ENCODE measurements at regions not wholly inside any gene's neighbourhood (a gene's known extent, or its start where the extent isn't known, plus 50 kb on each side); places are given as distances from the start of the nearest gene placed in this dataset.
A peak's percentile ranks its signal among the peaks of the same experiment; 100 is the strongest.

DNA sequence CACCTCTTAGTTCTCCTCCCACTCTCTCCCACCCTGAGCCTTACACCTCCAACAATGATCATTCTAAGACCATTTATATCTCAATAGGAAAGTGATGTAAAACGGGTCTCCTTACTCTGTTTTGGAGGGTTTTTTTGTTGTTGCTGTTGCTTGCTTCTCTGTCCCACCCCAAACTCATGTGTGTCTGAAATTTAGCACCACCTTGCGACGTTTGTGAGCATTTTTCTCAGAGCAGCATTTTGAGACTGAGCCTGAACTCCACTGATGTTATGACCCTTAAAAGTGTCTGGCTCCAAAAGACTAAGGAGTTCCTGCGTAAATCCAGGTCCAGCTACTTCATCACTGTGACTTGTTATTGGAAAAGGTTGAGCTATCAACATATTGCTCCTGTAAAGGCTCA lies 155.0 kb downstream of the DAD1 start:
- no peaks in the 10 kb centered on the region for H3K9me3 ChIP-seq (ENCODE audit: low read length)
- H3K27ac ChIP-seq (ENCODE audit: low read depth, low read length), result no peak overlapping the region
- H3K4me1 ChIP-seq (ENCODE audit: insufficient read depth, low read length), result peaks cover 49% of the 10 kb centered on the region
- no peaks in the 10 kb centered on the region for H3K27me3 ChIP-seq (ENCODE audit: control insufficient read depth in 1 of 2, insufficient read depth in 2 of 2, low read length in 2 of 2)
- H3K36me3 ChIP-seq (ENCODE audit: insufficient read depth, low read length), result no peaks in the 10 kb centered on the region
- no peak overlapping the region for H3K4me3 ChIP-seq (ENCODE audit: low read depth in 1 of 2, low read length in 2 of 2)
- H3K9ac ChIP-seq (ENCODE audit: low read length), result no peak overlapping the region

DNA sequence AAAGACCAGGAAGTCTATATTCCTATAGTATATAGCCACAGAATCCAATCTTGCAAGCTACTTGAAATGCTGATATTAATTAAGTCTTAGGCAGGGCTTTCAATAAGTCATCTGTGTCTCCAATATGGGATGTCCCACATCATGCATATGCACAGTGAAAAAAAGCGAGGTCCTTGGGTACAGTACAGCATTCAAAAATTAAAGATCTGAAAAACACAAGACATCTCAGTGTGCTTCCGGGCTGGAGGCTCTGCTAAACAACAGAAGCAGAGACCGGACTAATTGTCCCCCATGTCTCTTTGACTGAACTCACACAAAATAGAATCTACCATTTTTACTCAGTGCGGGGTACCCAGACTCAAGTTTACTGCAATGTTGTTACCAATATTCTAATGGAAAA lies 156.0 kb downstream of the DAD1 start:
- peaks cover 59% of the 10 kb centered on the region for H3K4me1 ChIP-seq (ENCODE audit: insufficient read depth, low read length)
- H3K27me3 ChIP-seq (ENCODE audit: control insufficient read depth in 1 of 2, insufficient read depth in 2 of 2, low read length in 2 of 2), result no peaks in the 10 kb centered on the region
- H3K9me3 ChIP-seq (ENCODE audit: low read length), result no peaks in the 10 kb centered on the region
- no peak overlapping the region for H3K4me3 ChIP-seq (ENCODE audit: low read depth in 1 of 2, low read length in 2 of 2)
- no peaks in the 10 kb centered on the region for H3K36me3 ChIP-seq (ENCODE audit: insufficient read depth, low read length)
- no peak overlapping the region for H3K27ac ChIP-seq (ENCODE audit: low read depth, low read length)
- no peak overlapping the region for H3K9ac ChIP-seq (ENCODE audit: low read length)

DNA sequence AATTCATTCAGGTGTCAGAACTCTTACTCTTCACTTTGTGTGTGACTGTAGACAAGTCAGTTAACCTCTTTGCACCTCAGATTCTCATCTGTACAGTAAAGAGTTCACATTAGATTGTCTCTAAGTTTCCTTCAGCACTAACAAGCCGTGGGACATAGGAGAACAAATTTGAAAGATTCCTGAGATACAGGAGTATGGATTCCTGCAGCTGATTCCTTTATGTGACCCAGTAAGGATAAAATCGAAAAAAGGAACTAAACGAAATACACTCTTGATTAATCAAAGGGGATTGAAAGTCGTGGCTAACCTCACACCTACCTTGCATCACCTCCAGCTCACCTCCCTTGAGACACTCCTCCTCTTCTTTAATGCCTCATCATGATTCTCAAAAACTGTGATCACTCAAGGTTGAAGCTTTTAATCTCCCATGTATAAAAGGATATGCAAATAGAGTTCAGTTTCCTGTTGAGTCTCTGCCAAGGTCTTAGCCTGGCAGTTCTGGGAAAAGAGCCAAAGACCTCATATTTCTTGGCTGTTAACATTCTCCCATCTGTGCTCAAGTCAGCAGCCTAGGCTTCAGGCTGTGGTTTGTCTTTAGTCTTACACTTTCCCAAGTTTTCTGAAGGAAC lies 156.6 kb downstream of the DAD1 start:
- Histone ChIP-seq H3K9ac (ENCODE audit: low read length) (no peak overlapping the region), H3K4me3 (ENCODE audit: low read depth in 1 of 2, low read length in 2 of 2) (no peak overlapping the region), H3K36me3 (ENCODE audit: insufficient read depth, low read length) (no peaks in the 10 kb centered on the region), H3K9me3 (ENCODE audit: low read length) (no peaks in the 10 kb centered on the region), H3K27ac (ENCODE audit: low read depth, low read length) (no peak overlapping the region), H3K27me3 (ENCODE audit: control insufficient read depth in 1 of 2, insufficient read depth in 2 of 2, low read length in 2 of 2) (no peaks in the 10 kb centered on the region), H3K4me1 (ENCODE audit: insufficient read depth, low read length) (peaks cover 62% of the 10 kb centered on the region)

DNA sequence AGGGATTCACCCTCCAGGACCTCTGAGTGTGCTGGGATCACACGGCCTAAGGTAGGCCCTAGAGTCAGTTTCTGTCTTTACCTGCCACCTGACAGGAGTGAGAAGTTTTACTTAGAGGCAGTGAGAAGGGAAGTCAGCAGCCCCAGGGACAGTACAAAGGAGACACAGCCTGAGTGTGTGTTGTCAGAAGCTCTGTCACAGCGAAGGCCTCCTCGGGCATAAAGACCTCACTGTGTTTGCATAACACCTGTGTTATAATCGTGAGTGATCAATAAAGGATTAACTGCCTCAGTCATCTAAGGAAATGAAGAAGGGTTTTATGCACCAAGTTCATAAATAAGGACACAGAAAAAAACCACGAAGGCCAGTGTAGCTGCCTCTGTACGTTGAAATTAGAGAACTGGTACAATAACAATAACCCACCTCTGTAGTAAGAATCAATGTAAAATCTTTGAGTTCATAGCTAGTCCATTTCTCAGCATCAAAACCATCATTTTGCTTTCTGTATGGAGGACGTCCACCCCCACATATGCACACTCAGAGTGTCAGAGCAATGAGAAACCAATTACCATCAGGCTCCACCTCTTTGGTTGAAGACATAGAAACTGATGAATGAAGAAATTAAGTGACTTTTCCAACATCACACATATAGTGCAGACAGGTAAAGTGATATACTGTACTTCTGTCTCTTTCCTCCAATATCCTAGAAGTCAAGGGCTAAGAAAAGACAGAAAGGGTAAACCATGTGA lies 159.3 kb downstream of the DAD1 start:
- Histone ChIP-seq H3K4me3 (ENCODE audit: low read depth in 1 of 2, low read length in 2 of 2) (no peak overlapping the region), H3K4me1 (ENCODE audit: insufficient read depth, low read length) (peaks cover 47% of the 10 kb centered on the region), H3K27ac (ENCODE audit: low read depth, low read length) (no peak overlapping the region)

DNA sequence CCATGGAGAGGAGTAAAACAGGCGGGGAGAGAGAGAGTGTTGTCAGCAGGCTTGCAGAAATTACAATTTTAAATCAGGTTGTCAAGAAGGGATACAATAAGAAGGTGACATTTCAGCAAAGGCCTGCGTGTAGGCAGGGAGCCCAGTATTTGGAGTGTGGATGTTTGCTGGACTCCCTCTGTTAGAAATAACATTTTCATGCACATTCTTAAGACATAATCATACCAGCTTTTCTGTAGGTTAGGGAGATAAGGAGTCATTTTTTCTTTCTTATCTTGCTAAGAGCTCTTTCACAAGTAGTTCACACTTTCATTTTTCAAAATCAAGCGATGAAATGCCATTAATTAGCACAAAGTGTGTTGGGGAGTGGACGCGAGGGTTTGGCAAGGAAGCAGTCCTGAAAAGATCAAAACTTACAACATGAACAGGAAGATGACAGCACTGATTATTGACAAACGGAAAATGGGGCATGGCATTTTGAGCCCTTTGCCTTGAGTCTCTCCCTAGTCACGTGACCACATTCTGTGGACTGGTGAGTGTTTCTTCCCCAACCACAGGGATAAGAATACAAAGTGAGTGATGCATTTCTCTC lies 160.2 kb downstream of the DAD1 start:
- H3K9ac ChIP-seq (ENCODE audit: low read length), result no peak overlapping the region
- H3K27ac ChIP-seq (ENCODE audit: low read depth, low read length), result no peak overlapping the region
- no peak overlapping the region for H3K4me3 ChIP-seq (ENCODE audit: low read depth in 1 of 2, low read length in 2 of 2)
- H3K27me3 ChIP-seq (ENCODE audit: control insufficient read depth in 1 of 2, insufficient read depth in 2 of 2, low read length in 2 of 2), result no peaks in the 10 kb centered on the region
- no peaks in the 10 kb centered on the region for H3K36me3 ChIP-seq (ENCODE audit: insufficient read depth, low read length)
- no peaks in the 10 kb centered on the region for H3K9me3 ChIP-seq (ENCODE audit: low read length)
- peaks cover 38% of the 10 kb centered on the region for H3K4me1 ChIP-seq (ENCODE audit: insufficient read depth, low read length)

More for the DNA sequence above, 159.3 kb downstream of the DAD1 start:
- Histone ChIP-seq H3K9ac (ENCODE audit: low read length) (no peak overlapping the region), H3K9me3 (ENCODE audit: low read length) (no peaks in the 10 kb centered on the region), H3K27me3 (ENCODE audit: control insufficient read depth in 1 of 2, insufficient read depth in 2 of 2, low read length in 2 of 2) (no peaks in the 10 kb centered on the region), H3K36me3 (ENCODE audit: insufficient read depth, low read length) (no peaks in the 10 kb centered on the region)

DNA sequence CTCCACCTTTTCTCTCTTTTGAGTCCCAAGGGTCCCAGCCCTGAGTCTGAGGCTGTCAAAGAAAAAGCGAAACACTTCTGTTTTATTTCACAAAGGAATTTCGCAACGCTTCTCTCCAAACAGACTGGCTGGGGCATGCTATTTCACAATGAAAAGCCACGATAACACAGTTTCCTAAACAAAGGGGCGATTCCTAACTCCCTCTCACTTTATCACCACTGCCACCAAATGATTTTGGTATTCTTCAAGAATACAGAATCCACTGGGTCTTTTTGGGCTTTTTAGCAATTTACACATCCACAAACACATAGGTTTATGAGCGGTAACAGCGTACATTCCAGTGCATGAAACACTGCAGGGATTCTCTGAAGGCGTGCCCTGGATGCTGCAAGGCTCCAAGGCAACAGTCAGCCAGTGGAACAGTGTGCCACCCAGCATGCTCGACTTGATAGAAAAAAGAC lies 161.2 kb downstream of the DAD1 start:
- Histone ChIP-seq H3K27ac (ENCODE audit: low read depth, low read length) (no peak overlapping the region), H3K36me3 (ENCODE audit: insufficient read depth, low read length) (no peaks in the 10 kb centered on the region), H3K4me3 (ENCODE audit: low read depth in 1 of 2, low read length in 2 of 2) (peak overlapping the region in 1 of 2 donors; percentile 4), H3K9me3 (ENCODE audit: low read length) (no peaks in the 10 kb centered on the region), H3K27me3 (ENCODE audit: control insufficient read depth in 1 of 2, insufficient read depth in 2 of 2, low read length in 2 of 2) (no peaks in the 10 kb centered on the region), H3K9ac (ENCODE audit: low read length) (no peak overlapping the region), H3K4me1 (ENCODE audit: insufficient read depth, low read length) (peaks cover 32% of the 10 kb centered on the region)

DNA sequence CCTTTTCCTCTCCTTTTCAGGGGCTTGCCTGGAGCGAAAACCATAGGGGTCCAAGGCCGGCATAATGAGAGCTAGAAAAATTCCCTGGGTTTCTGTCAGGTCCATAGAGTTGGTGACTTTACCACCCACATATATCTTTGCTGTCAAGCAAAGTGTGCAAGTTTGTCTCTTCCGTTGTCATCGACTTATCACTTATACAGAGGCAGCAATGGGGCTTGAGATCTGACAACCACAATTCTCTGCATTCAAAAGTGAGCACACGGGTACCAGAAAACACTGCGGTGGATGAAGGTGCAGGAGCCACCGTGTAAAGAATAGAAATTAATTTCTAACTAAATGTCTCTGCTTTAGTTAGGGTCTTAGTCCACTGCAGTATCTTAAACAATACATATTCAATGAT lies 162.3 kb downstream of the DAD1 start:
- Histone ChIP-seq H3K4me1 (ENCODE audit: insufficient read depth, low read length) (peaks cover 22% of the 10 kb centered on the region), H3K9me3 (ENCODE audit: low read length) (no peaks in the 10 kb centered on the region), H3K4me3 (ENCODE audit: low read depth in 1 of 2, low read length in 2 of 2) (no peak overlapping the region)

DNA sequence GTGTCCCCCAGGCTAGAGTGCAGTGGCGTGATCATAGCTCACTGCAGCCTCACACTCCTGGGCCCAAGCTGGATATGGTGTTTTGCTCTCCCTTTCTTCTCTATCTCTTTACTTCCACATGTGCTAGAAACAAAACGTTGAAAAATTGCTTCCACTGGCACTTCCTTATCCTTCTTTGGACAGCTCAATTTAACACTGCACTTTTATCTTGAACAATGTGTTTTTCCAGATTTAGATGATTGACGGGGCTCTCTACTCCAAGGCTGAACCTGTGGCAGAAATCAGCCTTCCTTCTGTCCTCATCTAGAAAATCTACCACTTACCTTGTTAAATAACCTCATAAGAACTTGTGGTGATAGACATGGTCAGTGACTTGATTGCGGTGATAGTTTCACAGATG lies 165.1 kb downstream of the DAD1 start:
- H3K27me3 ChIP-seq (ENCODE audit: control insufficient read depth in 1 of 2, insufficient read depth in 2 of 2, low read length in 2 of 2), result no peaks in the 10 kb centered on the region
- peaks cover 16% of the 10 kb centered on the region for H3K4me1 ChIP-seq (ENCODE audit: insufficient read depth, low read length)
- H3K9ac ChIP-seq (ENCODE audit: low read length), result no peak overlapping the region
- no peak overlapping the region for H3K4me3 ChIP-seq (ENCODE audit: low read depth in 1 of 2, low read length in 2 of 2)
- no peak overlapping the region for H3K27ac ChIP-seq (ENCODE audit: low read depth, low read length)
- no peaks in the 10 kb centered on the region for H3K36me3 ChIP-seq (ENCODE audit: insufficient read depth, low read length)
- no peaks in the 10 kb centered on the region for H3K9me3 ChIP-seq (ENCODE audit: low read length)

More for the DNA sequence above, 162.3 kb downstream of the DAD1 start:
- Histone ChIP-seq H3K9ac (ENCODE audit: low read length) (no peak overlapping the region), H3K36me3 (ENCODE audit: insufficient read depth, low read length) (no peaks in the 10 kb centered on the region), H3K27ac (ENCODE audit: low read depth, low read length) (no peak overlapping the region), H3K27me3 (ENCODE audit: control insufficient read depth in 1 of 2, insufficient read depth in 2 of 2, low read length in 2 of 2) (no peaks in the 10 kb centered on the region)

DNA sequence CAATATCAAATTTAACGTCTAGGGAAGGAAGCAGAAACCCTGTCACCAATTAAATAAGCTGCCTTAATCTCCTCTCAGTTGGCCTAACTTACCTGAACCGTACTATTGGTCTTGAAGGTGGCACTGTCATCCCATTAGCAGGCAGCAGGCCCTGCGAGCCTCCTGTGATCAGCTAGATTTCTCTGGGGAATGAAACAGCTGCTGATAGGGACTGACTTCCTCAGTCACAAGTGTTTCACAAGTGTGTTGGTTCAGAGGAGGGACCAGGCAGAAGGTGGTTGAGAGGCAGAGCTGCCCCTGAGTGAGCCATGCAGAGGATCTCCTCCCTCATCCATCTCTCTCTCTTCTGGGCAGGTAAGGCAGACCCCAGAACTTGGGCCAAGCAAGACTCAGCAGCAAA lies 166.8 kb downstream of the DAD1 start:
- Histone ChIP-seq H3K9ac (ENCODE audit: low read length) (no peak overlapping the region), H3K27me3 (ENCODE audit: control insufficient read depth in 1 of 2, insufficient read depth in 2 of 2, low read length in 2 of 2) (no peaks in the 10 kb centered on the region), H3K9me3 (ENCODE audit: low read length) (no peaks in the 10 kb centered on the region), H3K4me3 (ENCODE audit: low read depth in 1 of 2, low read length in 2 of 2) (no peak overlapping the region), H3K4me1 (ENCODE audit: insufficient read depth, low read length) (peaks cover 2% of the 10 kb centered on the region), H3K36me3 (ENCODE audit: insufficient read depth, low read length) (no peaks in the 10 kb centered on the region), H3K27ac (ENCODE audit: low read depth, low read length) (no peak overlapping the region)

DNA sequence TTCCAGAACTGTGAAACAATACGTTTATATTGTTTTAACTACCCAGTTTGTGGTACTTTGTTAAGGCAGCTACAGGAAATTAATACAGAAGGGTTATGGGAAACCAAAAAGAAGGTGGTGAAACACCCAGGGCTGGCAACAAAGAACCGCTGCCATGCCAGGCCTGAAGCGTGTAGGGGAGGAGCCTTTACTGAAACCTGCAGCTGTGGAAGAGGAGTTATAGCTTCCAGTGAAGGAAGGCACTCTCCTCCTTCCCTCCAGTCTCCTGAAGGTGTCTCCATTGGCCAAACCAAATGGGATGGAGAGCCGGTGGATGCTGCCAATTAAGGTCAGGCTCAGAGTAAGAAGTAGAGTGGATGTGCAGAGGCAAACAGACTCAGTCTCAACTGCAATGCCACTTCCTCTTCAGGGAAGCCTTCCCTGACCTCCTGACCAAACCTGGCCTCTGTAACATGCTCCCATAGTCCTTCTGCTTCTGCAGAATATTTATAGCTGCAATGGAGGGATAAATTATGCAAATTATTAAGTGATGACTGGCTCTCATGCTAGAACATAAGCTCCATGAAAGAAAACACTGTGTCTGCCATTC lies 168.3 kb downstream of the DAD1 start:
- Histone ChIP-seq H3K9me3 (ENCODE audit: low read length) (no peaks in the 10 kb centered on the region), H3K36me3 (ENCODE audit: insufficient read depth, low read length) (no peaks in the 10 kb centered on the region), H3K9ac (ENCODE audit: low read length) (no peak overlapping the region), H3K4me3 (ENCODE audit: low read depth in 1 of 2, low read length in 2 of 2) (no peak overlapping the region), H3K4me1 (ENCODE audit: insufficient read depth, low read length) (no peaks in the 10 kb centered on the region), H3K27ac (ENCODE audit: low read depth, low read length) (no peak overlapping the region), H3K27me3 (ENCODE audit: control insufficient read depth in 1 of 2, insufficient read depth in 2 of 2, low read length in 2 of 2) (no peaks in the 10 kb centered on the region)

DNA sequence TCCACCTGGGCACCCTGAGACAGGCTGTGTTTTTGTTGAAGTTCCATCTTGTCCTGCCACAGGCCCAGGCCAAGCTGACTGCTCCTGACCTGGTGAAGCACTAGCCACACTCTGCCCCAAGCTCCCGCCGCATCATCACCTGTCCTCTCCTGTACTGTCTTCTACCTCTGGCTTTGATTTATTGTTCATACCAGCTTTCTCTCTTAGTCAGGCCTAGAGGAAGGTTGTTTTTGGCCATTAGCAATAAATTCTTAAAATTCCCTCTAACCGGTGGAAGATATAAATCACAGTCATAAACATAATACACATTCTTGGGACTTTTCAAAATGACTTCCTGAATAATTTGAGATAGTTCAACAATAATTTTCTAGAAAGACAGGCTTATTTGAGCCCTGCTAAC lies 169.4 kb downstream of the DAD1 start:
- no peaks in the 10 kb centered on the region for H3K9me3 ChIP-seq (ENCODE audit: low read length)
- H3K27ac ChIP-seq (ENCODE audit: low read depth, low read length), result no peak overlapping the region
- H3K36me3 ChIP-seq (ENCODE audit: insufficient read depth, low read length), result no peaks in the 10 kb centered on the region
- no peak overlapping the region for H3K9ac ChIP-seq (ENCODE audit: low read length)
- no peaks in the 10 kb centered on the region for H3K27me3 ChIP-seq (ENCODE audit: control insufficient read depth in 1 of 2, insufficient read depth in 2 of 2, low read length in 2 of 2)
- H3K4me1 ChIP-seq (ENCODE audit: insufficient read depth, low read length), result no peaks in the 10 kb centered on the region
- H3K4me3 ChIP-seq (ENCODE audit: low read depth in 1 of 2, low read length in 2 of 2), result no peak overlapping the region
